DND-41 (cell line): ENCODE measurements at regions not wholly inside any gene's neighbourhood (a gene's known extent, or its start where the extent isn't known, plus 50 kb on each side); places are given as distances from the start of the nearest gene placed in this dataset.

ENCODE experiments used
- EZH2 ChIP-seq: IDR thresholded peaks from 3 replicates; pipeline ENCODE4 v1.6.1; 2012; ENCODE audit warnings: borderline replicate concordance, low read depth, mild to moderate bottlenecking, moderate library complexity, low read length, inconsistent platforms; ENCODE audit not compliant: severe bottlenecking
- TF ChIP-seq, protein P1 (sequence below): IDR thresholded peaks from 2 replicates; pipeline ENCODE4 v1.5.1; 2012; ENCODE audit warnings: borderline replicate concordance, low read length, moderate library complexity, mild to moderate bottlenecking; ENCODE audit not compliant: poor library complexity, severe bottlenecking; ENCODE audit errors: extremely low read depth

GRCh38 chr2:188767176-188767575 is 207.0 kb upstream of the COL3A1 start:
- TF ChIP-seq, protein P1, sequence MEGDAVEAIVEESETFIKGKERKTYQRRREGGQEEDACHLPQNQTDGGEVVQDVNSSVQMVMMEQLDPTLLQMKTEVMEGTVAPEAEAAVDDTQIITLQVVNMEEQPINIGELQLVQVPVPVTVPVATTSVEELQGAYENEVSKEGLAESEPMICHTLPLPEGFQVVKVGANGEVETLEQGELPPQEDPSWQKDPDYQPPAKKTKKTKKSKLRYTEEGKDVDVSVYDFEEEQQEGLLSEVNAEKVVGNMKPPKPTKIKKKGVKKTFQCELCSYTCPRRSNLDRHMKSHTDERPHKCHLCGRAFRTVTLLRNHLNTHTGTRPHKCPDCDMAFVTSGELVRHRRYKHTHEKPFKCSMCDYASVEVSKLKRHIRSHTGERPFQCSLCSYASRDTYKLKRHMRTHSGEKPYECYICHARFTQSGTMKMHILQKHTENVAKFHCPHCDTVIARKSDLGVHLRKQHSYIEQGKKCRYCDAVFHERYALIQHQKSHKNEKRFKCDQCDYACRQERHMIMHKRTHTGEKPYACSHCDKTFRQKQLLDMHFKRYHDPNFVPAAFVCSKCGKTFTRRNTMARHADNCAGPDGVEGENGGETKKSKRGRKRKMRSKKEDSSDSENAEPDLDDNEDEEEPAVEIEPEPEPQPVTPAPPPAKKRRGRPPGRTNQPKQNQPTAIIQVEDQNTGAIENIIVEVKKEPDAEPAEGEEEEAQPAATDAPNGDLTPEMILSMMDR: no peak
- TF ChIP-seq EZH2: no peak
